Natural killer cell (primary cell): ENCODE measurements at regions not wholly inside any gene's neighbourhood (a gene's known extent, or its start where the extent isn't known, plus 50 kb on each side); places are given as distances from the start of the nearest gene placed in this dataset.

Experiments used
- ATAC-seq, 3 donors: fragments of 150-1000 bp in 2 of 3; fragments of 200-7000 bp in 1 of 3; cut with Tn5 transposase; 1 replicate in 1 of 3; 2 replicates in 2 of 3; pipeline ENCODE4 v1.10.0; 2021; ENCODE audit warnings: mild to moderate bottlenecking in 2 of 3, moderate library complexity in 2 of 3
- DNase-seq, 2 donors: peaks; one replicate each; pipeline versions ENCODE4 v3.0.0 to v3.0.0-alpha.2; 2013 to 2021; ENCODE audit warnings: mixed read lengths in 1 of 2
- H3K27ac ChIP-seq: one replicate; pipeline ENCODE4 v1.5.1; 2013; ENCODE audit warnings: mild to moderate bottlenecking, low read length
- H3K27me3 ChIP-seq: one replicate; pipeline ENCODE4 v1.6.1; 2013; ENCODE audit warnings: low read length; ENCODE audit not compliant: control insufficient read depth, insufficient read depth
- H3K36me3 ChIP-seq: one replicate; pipeline ENCODE4 v1.6.1; 2013; ENCODE audit warnings: low read length; ENCODE audit not compliant: control insufficient read depth, insufficient read depth
- H3K4me1 ChIP-seq: one replicate; pipeline ENCODE4 v1.6.1; 2013; ENCODE audit warnings: low read length; ENCODE audit not compliant: control insufficient read depth, insufficient read depth
- H3K4me3 ChIP-seq: one replicate; pipeline ENCODE4 v1.5.1; 2013; ENCODE audit warnings: low read length
- H3K9me3 ChIP-seq: one replicate; pipeline ENCODE4 v1.6.1; 2013; ENCODE audit warnings: low read length; ENCODE audit not compliant: control insufficient read depth, insufficient read depth
- H3K27ac Mint-ChIP-seq, 2 donors: one replicate each; pipeline ENCODE4 v1.8.0; 2022; ENCODE audit warnings: mild to moderate bottlenecking in 2 of 2, mixed read lengths in 2 of 2, moderate library complexity in 1 of 2
- H3K27me3 Mint-ChIP-seq, 2 donors: one replicate each; pipeline ENCODE4 v1.8.0; 2022; ENCODE audit warnings: low read depth in 2 of 2, mixed read lengths in 2 of 2
- H3K36me3 Mint-ChIP-seq: one replicate; pipeline ENCODE4 v1.8.0; 2022; ENCODE audit warnings: mixed read lengths
- H3K4me1 Mint-ChIP-seq, 2 donors: one replicate each; pipeline ENCODE4 v1.8.0; 2022; ENCODE audit warnings: mixed read lengths in 2 of 2
- H3K4me3 Mint-ChIP-seq: one replicate; pipeline ENCODE4 v1.8.0; 2022; ENCODE audit warnings: mild to moderate bottlenecking, moderate library complexity, mixed read lengths
- H3K9me3 Mint-ChIP-seq, 2 donors: one replicate each; pipeline ENCODE4 v1.8.0; 2022; ENCODE audit warnings: mixed read lengths in 2 of 2
- WGBS: methylation state at CpG from one replicate; pipeline ENCODE4 v1.1.7; 2013; ENCODE audit warnings: missing lambda C conversion rate; ENCODE audit not compliant: insufficient coverage; 5-methylcytosine and 5-hydroxymethylcytosine counted together
- intact Hi-C: fragments of 100-400 bp; cut with micrococcal nuclease; formaldehyde crosslinking; loops from one replicate; pipeline ENCODE4 v1.14.2; 2022
- TF ChIP-seq, protein P1 (sequence below): fragments of 200-600 bp; IDR thresholded peaks from one replicate; pipeline ENCODE4 v1.8.0; 2022; ENCODE audit warnings: antibody characterized with exemption

DNA sequence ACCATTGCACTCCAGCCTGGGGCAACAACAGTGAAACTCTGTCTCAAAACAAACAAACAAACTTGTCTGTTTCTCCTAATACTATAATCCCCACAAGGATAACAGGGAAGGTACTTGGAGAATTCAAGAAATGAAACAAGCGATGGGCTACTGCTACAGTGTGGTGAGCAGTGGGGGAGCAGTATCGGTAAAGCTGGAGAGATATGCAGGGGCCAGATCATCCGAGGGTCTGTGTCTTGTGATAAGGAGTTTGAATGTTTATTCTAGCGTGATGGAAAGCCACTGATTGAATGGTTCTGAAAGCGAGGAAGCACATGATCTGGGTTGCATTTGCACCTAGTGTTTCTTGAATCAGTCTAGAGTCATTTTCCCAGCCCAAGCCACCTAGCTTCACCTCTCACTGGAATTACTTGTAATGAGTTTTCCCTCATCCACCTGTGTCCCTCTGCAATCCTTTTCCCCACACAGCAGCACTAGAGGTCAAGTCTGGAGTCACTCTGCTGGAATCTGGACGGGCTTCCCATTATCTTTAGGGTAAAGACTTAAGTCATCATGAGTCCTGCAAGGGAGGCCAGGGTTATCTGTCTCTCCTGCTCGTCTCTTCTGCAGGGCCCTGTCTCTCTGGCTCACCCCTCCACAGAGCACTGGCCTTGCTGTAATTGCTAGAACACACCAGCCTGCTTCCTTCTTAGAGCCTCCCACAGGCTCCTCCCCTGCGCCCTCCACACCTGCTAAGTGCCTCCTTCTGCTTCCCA lies 162.3 kb downstream of the KLF5 start:
- Histone ChIP-seq H3K27me3 (no peaks in the 10 kb centered on the region), H3K27ac (no peak overlapping the region), H3K36me3 (no peaks in the 10 kb centered on the region), H3K4me1 (no peaks in the 10 kb centered on the region), H3K4me3 (no peak overlapping the region), H3K9me3 (no peaks in the 10 kb centered on the region)
- 77% methylated on average over 8 of the region's 8 CpGs for WGBS
- Mint-ChIP-seq H3K27me3 (peaks cover 3 to 7% of the 10 kb centered on the region in 2 donors), H3K4me1 (no peaks in the 10 kb centered on the region), H3K4me3 (no peak overlapping the region), H3K9me3 (no peaks in the 10 kb centered on the region), H3K27ac (no peak overlapping the region), H3K36me3 (no peaks in the 10 kb centered on the region)
- intact Hi-C loops = no loop called here
- ATAC-seq = no peak
- DNase-seq = no peak
- TF ChIP-seq, protein P1, sequence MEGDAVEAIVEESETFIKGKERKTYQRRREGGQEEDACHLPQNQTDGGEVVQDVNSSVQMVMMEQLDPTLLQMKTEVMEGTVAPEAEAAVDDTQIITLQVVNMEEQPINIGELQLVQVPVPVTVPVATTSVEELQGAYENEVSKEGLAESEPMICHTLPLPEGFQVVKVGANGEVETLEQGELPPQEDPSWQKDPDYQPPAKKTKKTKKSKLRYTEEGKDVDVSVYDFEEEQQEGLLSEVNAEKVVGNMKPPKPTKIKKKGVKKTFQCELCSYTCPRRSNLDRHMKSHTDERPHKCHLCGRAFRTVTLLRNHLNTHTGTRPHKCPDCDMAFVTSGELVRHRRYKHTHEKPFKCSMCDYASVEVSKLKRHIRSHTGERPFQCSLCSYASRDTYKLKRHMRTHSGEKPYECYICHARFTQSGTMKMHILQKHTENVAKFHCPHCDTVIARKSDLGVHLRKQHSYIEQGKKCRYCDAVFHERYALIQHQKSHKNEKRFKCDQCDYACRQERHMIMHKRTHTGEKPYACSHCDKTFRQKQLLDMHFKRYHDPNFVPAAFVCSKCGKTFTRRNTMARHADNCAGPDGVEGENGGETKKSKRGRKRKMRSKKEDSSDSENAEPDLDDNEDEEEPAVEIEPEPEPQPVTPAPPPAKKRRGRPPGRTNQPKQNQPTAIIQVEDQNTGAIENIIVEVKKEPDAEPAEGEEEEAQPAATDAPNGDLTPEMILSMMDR = no peak

DNA sequence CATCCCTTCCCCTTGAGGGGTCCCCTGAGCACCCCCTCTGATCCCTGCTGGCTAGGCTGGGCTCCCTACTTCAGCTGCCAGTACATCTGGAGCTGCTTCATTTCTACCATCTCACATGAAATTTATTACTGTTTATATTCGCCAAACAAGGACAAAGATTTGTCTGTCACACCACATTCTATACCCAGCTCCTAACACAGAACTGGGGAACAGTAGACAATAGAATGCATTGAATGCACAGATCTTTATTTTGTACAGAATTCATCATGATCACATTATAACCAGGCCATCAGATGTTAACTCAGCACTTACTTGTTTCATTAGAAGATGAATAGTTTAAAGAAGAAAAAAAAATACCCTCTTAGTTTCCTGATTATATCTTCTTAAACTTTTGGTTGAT lies 159.4 kb downstream of the KLF5 start:
- intact Hi-C loops = no loop called here
- peaks cover 0 to 2% of the 10 kb centered on the region in 2 donors for H3K9me3 Mint-ChIP-seq
- H3K27ac Mint-ChIP-seq = no peak overlapping the region
- H3K27ac ChIP-seq = no peak overlapping the region
- no peak overlapping the region for H3K4me3 ChIP-seq
- H3K9me3 ChIP-seq = no peaks in the 10 kb centered on the region
- WGBS = 100% methylated on average over 1 of the region's 1 CpG
- H3K36me3 Mint-ChIP-seq = no peaks in the 10 kb centered on the region
- peaks cover 10 to 14% of the 10 kb centered on the region in 2 donors for H3K27me3 Mint-ChIP-seq
- no peaks in the 10 kb centered on the region for H3K36me3 ChIP-seq
- TF ChIP-seq, protein P1 = no peak
- H3K4me1 Mint-ChIP-seq = no peaks in the 10 kb centered on the region
- DNase-seq (no peak), ATAC-seq (no peak)
- no peaks in the 10 kb centered on the region for H3K27me3 ChIP-seq
- H3K4me3 Mint-ChIP-seq = no peak overlapping the region
- no peaks in the 10 kb centered on the region for H3K4me1 ChIP-seq

DNA sequence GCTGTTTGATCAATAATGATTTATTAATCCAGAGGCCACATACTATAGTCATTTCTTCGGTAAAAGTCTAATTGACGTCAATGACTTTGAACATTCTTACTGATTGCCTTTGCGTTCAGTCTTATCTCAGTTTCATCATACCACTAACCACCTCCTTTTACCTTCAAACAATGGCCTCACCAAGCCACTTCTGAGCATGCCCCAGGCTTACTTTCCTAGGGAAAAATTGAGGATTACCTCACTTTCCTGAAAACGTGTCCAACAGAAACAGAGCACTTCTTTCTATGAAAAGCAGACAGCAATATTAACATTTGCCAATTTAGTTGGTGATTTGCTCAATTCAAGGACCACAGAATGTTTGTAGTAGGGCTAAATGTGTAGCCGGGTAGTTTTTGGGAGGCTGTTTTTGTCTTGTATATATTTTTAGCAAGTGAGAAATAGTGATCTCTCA lies 157.6 kb downstream of the KLF5 start:
- no peak overlapping the region for H3K4me3 ChIP-seq
- peaks cover 0 to 2% of the 10 kb centered on the region in 2 donors for H3K9me3 Mint-ChIP-seq
- H3K27me3 Mint-ChIP-seq = peaks cover 10 to 14% of the 10 kb centered on the region in 2 donors
- H3K4me1 ChIP-seq = peaks cover 3% of the 10 kb centered on the region
- TF ChIP-seq, protein P1 = no peak
- 65% methylated on average over 5 of the region's 5 CpGs for WGBS
- no peaks in the 10 kb centered on the region for H3K4me1 Mint-ChIP-seq
- H3K27me3 ChIP-seq = no peaks in the 10 kb centered on the region
- no peak for DNase-seq
- no peak overlapping the region for H3K27ac ChIP-seq
- H3K4me3 Mint-ChIP-seq = no peak overlapping the region
- intact Hi-C loops = no loop called here
- no peaks in the 10 kb centered on the region for H3K9me3 ChIP-seq
- H3K36me3 ChIP-seq = no peaks in the 10 kb centered on the region
- no peak overlapping the region for H3K27ac Mint-ChIP-seq
- ATAC-seq = no peak
- no peaks in the 10 kb centered on the region for H3K36me3 Mint-ChIP-seq

DNA sequence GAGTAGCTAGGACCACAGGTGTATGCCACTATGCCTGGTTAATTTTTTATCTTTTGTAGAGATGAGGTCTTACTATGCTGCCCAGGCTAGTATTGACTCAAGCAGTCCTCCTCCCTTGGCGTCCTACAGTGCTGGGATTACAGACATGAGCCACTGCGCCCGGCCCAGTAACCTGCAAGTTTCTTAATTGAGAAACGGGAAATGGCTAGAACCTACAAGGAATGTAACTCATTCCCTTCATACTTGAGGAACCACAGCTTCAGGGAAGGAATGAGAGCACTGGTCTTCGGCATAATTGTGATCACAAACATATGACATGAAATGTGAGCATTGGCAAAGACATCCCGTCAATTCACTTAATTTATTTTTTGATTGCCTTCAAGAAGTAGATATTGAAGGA lies 157.0 kb downstream of the KLF5 start:
- no peak overlapping the region for H3K4me3 Mint-ChIP-seq
- no peaks in the 10 kb centered on the region for H3K4me1 Mint-ChIP-seq
- ATAC-seq = no peak
- H3K36me3 Mint-ChIP-seq = no peaks in the 10 kb centered on the region
- peaks cover 10 to 14% of the 10 kb centered on the region in 2 donors for H3K27me3 Mint-ChIP-seq
- 90% methylated on average over 5 of the region's 6 CpGs for WGBS
- H3K27me3 ChIP-seq = no peaks in the 10 kb centered on the region
- peaks cover 3% of the 10 kb centered on the region for H3K4me1 ChIP-seq
- no peaks in the 10 kb centered on the region for H3K9me3 ChIP-seq
- peaks cover 0 to 2% of the 10 kb centered on the region in 2 donors for H3K9me3 Mint-ChIP-seq
- H3K4me3 ChIP-seq = no peak overlapping the region
- intact Hi-C loops = no loop called here
- DNase-seq = no peak
- TF ChIP-seq, protein P1 = no peak
- no peaks in the 10 kb centered on the region for H3K36me3 ChIP-seq
- H3K27ac Mint-ChIP-seq = no peak overlapping the region
- H3K27ac ChIP-seq = no peak overlapping the region
